K562 (cell line): ENCODE measurements at regions not wholly inside any gene's neighbourhood (a gene's known extent, or its start where the extent isn't known, plus 50 kb on each side); places are given as distances from the start of the nearest gene placed in this dataset.

Experiments
- ATAC-seq: fragments of 200-7000 bp; cut with Tn5 transposase; 3 replicates; pipeline ENCODE4 v1.9.1; 2020; ENCODE audit warnings: moderate library complexity
- BruUV-seq: library from RNA; stranded (reverse); fragments of 400-500 nt; replicated peaks from 2 replicates; lab custom pipeline; 2021; lab: Mats Ljungman, UMichigan
- CTCF ChIA-PET: fragments of 300-600 bp; formaldehyde crosslinking; extraction: SDS; loops from one replicate; lab custom pipeline; 2021; ENCODE audit warnings: low intra/inter-chr PET ratio; lab: Yijun Ruan, JAX
- POLR2A ChIA-PET: fragments of 300-600, 350-650 bp; sonication (Branson Sonifier 250); formaldehyde crosslinking; extraction: SDS; loops from one replicate; lab custom pipeline; 2021; ENCODE audit warnings: antibody characterized with exemption, inconsistent platforms; lab: Yijun Ruan, JAX
- DNase-seq, 4 experiments: peaks; one replicate each; pipeline versions ENCODE4 v3.0.0 to v3.0.0-alpha.2; 2011 to 2018; ENCODE audit warnings: low spot score in 3 of 4, mixed read lengths in 3 of 4; ENCODE audit errors: extremely low read depth in 1 of 4
- FAIRE-seq: peaks from 2 replicates; lab custom pipeline; 2011; peaks lifted over from hg19 to GRCh38; lab: Jason Lieb, UNC
- H2AFZ ChIP-seq: 2 replicates; pipeline ENCODE4 v1.6.0; 2011; ENCODE audit warnings: low read depth, low read length, control low read depth, inconsistent platforms
- H3K27ac ChIP-seq: fragments of 200-600 bp; 3 replicates; pipeline ENCODE4 v1.8.0; 2011; ENCODE audit warnings: low read depth, mild to moderate bottlenecking, control low read depth, inconsistent platforms, low read length, moderate library complexity, mixed read lengths; ENCODE audit errors: extremely low read depth
- H3K27me3 ChIP-seq, 2 experiments: fragments of 300-600 bp in 1 of 2; 2 replicates in 1 of 2; 3 replicates in 1 of 2; pipeline versions ENCODE4 v1.6.0 to v1.8.0; 2011; ENCODE audit warnings: inconsistent platforms in 2 of 2, low read length in 2 of 2, mild to moderate bottlenecking in 1 of 2, mixed read lengths in 1 of 2, moderate library complexity in 1 of 2; ENCODE audit not compliant: control insufficient read depth in 2 of 2, insufficient read depth in 2 of 2
- H3K36me3 ChIP-seq: fragments of 300-600 bp; 3 replicates; pipeline ENCODE4 v1.8.0; 2011; ENCODE audit warnings: mild to moderate bottlenecking, low read length, inconsistent platforms; ENCODE audit not compliant: control insufficient read depth, insufficient read depth
- H3K4me1 ChIP-seq, 2 experiments: fragments of 200-600 bp in 1 of 2; replicated peaks in 1 of 2; 2 replicates in 1 of 2; 3 replicates in 1 of 2; pipeline versions ENCODE4 v1.5.1 to v1.8.0; 2011; ENCODE audit warnings: inconsistent platforms in 2 of 2, low read length in 2 of 2, mild to moderate bottlenecking in 1 of 2, mixed read lengths in 1 of 2, moderate library complexity in 1 of 2; ENCODE audit not compliant: control insufficient read depth in 2 of 2, insufficient read depth in 2 of 2
- H3K4me2 ChIP-seq: 2 replicates; pipeline ENCODE4 v1.6.1; 2011; ENCODE audit warnings: low read length, control low read depth, inconsistent platforms, mixed read lengths; ENCODE audit not compliant: insufficient read depth
- H3K4me3 ChIP-seq: fragments of 200-600 bp; sonication (generic), shearing (Covaris generic); 2 replicates; pipeline ENCODE4 v1.5.1; 2016; ENCODE audit warnings: control low read depth, inconsistent platforms
- H3K79me2 ChIP-seq: fragments of 200-600 bp; 3 replicates; pipeline ENCODE4 v1.8.0; 2011; ENCODE audit warnings: low read length, inconsistent platforms; ENCODE audit not compliant: control insufficient read depth, insufficient read depth
- H3K9ac ChIP-seq, 2 experiments: 2 replicates each; pipeline versions ENCODE4 v1.6.0 to v1.6.1; 2011; ENCODE audit warnings: low read depth in 2 of 2, low read length in 2 of 2, control low read depth in 1 of 2, inconsistent platforms in 1 of 2, mild to moderate bottlenecking in 1 of 2, mixed read lengths in 1 of 2; ENCODE audit not compliant: insufficient read depth in 1 of 2
- H3K9me1 ChIP-seq: one replicate; pipeline ENCODE4 v1.6.0; 2011; ENCODE audit warnings: inconsistent platforms, mild to moderate bottlenecking, low read length, moderate library complexity; ENCODE audit not compliant: control insufficient read depth, insufficient read depth
- H3K9me3 ChIP-seq: replicated peaks from 2 replicates; pipeline ENCODE4 v1.5.1; 2011; ENCODE audit warnings: low read depth, low read length, inconsistent platforms; ENCODE audit not compliant: control insufficient read depth, insufficient read depth
- H4K20me1 ChIP-seq: replicated peaks from 2 replicates; pipeline ENCODE4 v1.6.1; 2011; ENCODE audit warnings: low read length, inconsistent platforms, mixed read lengths; ENCODE audit not compliant: control insufficient read depth, insufficient read depth
- CHD4 ChIP-seq: fragments of 200-600 bp; sonication (generic); IDR thresholded peaks from 3 replicates; pipeline ENCODE4 v1.6.1; 2012; ENCODE audit warnings: low read depth, mild to moderate bottlenecking, mixed read lengths, low read length, inconsistent platforms; ENCODE audit not compliant: insufficient read depth, insufficient replicate concordance, poor library complexity, severe bottlenecking
- HSF4 ChIP-seq: fragments of 250-450 bp; sonication (Bioruptor Pico); IDR thresholded peaks from 2 replicates; pipeline ENCODE4 v2.1.2; 2022; ENCODE audit warnings: mild to moderate bottlenecking, moderate library complexity, borderline replicate concordance
- MTF1 ChIP-seq: fragments of 250-450 bp; sonication (Bioruptor Pico); IDR thresholded peaks from 2 replicates; pipeline ENCODE4 v1.9.0; 2021; ENCODE audit warnings: moderate library complexity, mild to moderate bottlenecking, inconsistent platforms, borderline replicate concordance
- NONO ChIP-seq, 2 experiments: fragments of 200-400 bp in 1 of 2; fragments of 450-650 bp in 1 of 2; formaldehyde crosslinking in 1 of 2; IDR thresholded peaks; 2 replicates each; pipeline ENCODE4 v1.6.1; 2017; ENCODE audit warnings: low read depth in 2 of 2, mild to moderate bottlenecking in 2 of 2, moderate library complexity in 2 of 2, low read length in 1 of 2
- SMC3 ChIP-seq: conservative IDR thresholded peaks from 2 replicates; pipeline ENCODE4 v1.6.1; 2011; ENCODE audit warnings: low read depth, low read length, improper control_type of control experiment; ENCODE audit not compliant: insufficient read depth
- ZNF668 ChIP-seq: fragments of 250-450 bp; sonication (Bioruptor Pico); IDR thresholded peaks from 2 replicates; pipeline ENCODE4 v1.8.0; 2022; ENCODE audit warnings: mild to moderate bottlenecking, inconsistent platforms
- whole genome bisulfite sequencing: fragments of 100-300 bp; shearing (Covaris generic); methylation state at CpG from one replicate; pipeline ENCODE4 v1.1.6; 2016; ENCODE audit warnings: low coverage, mixed read lengths; ENCODE audit not compliant: insufficient coverage; ENCODE audit errors: missing lambda C conversion rate; 5-methylcytosine and 5-hydroxymethylcytosine counted together
- in situ Hi-C: fragments of 300-500 bp; cut with MboI; formaldehyde crosslinking; loops from 4 replicates; pipeline ENCODE4 v1.15.0; 2018; ENCODE audit warnings: inconsistent platforms, mixed read lengths
- intact Hi-C: fragments of 100-400 bp; cut with micrococcal nuclease; formaldehyde crosslinking; loops from 2 replicates; pipeline ENCODE4 v1.14.2; 2022
- TF ChIP-seq, protein P1 (sequence below): sonication (generic); formaldehyde crosslinking; IDR thresholded peaks from 2 replicates; pipeline ENCODE4 v1.8.0; 2022; ENCODE audit warnings: missing genetic modification reagents, mild to moderate bottlenecking, borderline replicate concordance
- TF ChIP-seq, protein P2 (sequence below): fragments of 250-450 bp; sonication (Bioruptor Pico); IDR thresholded peaks from 2 replicates; pipeline ENCODE4 v1.5.0; 2021; ENCODE audit warnings: mild to moderate bottlenecking, borderline replicate concordance
- TF ChIP-seq, protein P3 (sequence below): fragments of 200-400 bp; formaldehyde crosslinking; IDR thresholded peaks from 2 replicates; pipeline ENCODE4 v1.6.1; 2017; ENCODE audit warnings: mild to moderate bottlenecking, low read depth, low read length, moderate library complexity

DNA sequence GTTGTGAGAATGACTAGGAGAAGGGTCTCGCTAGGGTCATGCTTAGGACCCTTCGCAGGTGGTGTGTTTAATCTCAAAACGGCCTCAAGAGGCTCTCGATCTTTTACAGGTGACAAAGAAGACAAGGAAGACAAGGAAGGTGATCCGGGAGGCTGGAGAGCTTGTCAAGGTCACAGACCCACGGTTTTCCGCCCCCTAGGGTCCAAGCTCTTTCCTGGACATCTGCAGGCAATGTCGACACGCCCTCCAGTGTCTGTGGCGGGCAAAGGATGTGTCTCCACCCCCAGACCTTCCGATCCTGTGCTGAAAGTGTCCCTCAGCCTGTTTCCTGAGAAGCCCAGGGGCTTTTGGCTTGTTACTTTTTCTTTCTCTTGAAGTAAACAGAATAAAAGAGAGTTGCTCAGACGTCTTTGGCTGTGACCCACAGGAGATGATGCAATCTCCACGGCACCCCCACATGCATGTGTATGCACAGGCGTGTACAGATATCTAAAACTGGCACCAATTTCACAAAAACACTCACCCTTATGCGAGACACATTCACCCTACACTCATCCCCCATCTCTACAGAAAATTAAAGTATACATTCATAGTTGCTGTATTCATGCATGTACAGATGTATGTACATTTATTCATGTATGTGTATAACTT is 108.8 kb downstream of the KLF13 start (continued):
- TF ChIP-seq, protein P1, sequence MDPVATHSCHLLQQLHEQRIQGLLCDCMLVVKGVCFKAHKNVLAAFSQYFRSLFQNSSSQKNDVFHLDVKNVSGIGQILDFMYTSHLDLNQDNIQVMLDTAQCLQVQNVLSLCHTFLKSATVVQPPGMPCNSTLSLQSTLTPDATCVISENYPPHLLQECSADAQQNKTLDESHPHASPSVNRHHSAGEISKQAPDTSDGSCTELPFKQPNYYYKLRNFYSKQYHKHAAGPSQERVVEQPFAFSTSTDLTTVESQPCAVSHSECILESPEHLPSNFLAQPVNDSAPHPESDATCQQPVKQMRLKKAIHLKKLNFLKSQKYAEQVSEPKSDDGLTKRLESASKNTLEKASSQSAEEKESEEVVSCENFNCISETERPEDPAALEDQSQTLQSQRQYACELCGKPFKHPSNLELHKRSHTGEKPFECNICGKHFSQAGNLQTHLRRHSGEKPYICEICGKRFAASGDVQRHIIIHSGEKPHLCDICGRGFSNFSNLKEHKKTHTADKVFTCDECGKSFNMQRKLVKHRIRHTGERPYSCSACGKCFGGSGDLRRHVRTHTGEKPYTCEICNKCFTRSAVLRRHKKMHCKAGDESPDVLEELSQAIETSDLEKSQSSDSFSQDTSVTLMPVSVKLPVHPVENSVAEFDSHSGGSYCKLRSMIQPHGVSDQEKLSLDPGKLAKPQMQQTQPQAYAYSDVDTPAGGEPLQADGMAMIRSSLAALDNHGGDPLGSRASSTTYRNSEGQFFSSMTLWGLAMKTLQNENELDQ (CRISPR knock-in tag), result no peak
- TF ChIP-seq, all 486 proteins: peak for 47

DNA sequence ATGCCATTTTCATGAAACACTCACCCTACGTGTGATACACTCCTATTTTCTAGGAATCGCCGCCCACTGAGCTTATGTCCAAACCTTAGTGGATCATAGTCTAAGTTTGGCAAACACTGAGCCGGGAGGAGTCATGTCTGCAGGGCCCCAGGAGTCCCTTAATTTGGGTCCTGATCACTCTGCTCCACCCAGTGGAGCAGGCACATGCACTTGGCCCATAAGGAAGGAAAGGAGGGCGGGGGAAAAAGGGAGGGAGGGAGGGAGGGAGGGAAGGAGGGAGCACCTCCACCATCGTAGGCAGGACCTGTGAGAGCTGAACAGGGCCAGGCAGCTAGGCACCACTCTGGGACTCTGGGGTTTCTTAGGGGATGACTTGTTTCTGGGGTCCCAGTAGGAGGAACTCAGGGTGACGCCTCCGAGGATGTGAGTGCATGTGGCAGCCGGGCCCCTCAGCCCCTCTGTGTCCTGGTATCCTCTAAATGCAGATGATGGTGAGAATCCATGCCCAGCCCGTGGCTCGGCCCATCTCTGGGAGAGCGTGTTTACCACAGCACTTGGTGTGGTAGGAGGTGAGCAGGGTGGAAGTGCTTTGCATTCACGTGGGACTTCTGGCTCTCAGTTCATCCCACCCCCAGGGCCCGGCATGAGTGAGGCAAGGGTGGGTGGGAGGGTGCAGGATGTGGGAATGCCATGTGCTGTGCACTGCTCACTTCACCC is 109.4 kb downstream of the KLF13 start:
- Histone ChIP-seq H3K9me1 (no peaks in the 10 kb centered on the region), H3K4me3 (no peak overlapping the region), H3K9me3 (no peaks in the 10 kb centered on the region), H3K4me2 (peak overlapping the region; percentile 37; the same call in 1 of the 2 replicates), H3K9ac (no peak overlapping the region), H3K36me3 (no peaks in the 10 kb centered on the region), H3K4me1 (peaks cover 5 to 16% of the 10 kb centered on the region in 2 experiments; a peak in 4 of 5 replicates), H3K27me3 (peaks cover 8 to 33% of the 10 kb centered on the region in 2 experiments; a peak in 4 of 5 replicates), H3K27ac (no peak overlapping the region), H3K79me2 (no peaks in the 10 kb centered on the region), H2AFZ (peak overlapping the region; percentile 69; the same call in 1 of the 2 replicates), H4K20me1 (no peaks in the 10 kb centered on the region)
- WGBS, result 17% methylated on average over 12 of the region's 14 CpGs
- intact Hi-C loops, result loop anchor here (1.0 to 10.0 kb wide), 4 partner anchors 51 to 539 kb away; no protein-coding TSS in a partner anchor
- ChIA-PET CTCF (interaction anchor here (1.3 to 2.0 kb wide), 3 partner anchors 70 to 235 kb away, joined by 3 to 11 read pairs (median 10); no protein-coding TSS in a partner anchor), POLR2A (interaction anchor here (1.0 kb wide), 1 partner anchor 18 kb away, joined by 3 read pairs; no protein-coding TSS in a partner anchor)
- no TSS peak for BruUV-seq
- DNase-seq (peak in 3 of 4 experiments; percentile 10 to 15 (median 13)), ATAC-seq (peak; percentile 39), FAIRE-seq (no peak)
- in situ Hi-C loops, result loop anchor here (5.0 kb wide), 2 partner anchors 51 to 239 kb away; no protein-coding TSS in a partner anchor
- TF ChIP-seq HSF4 (no peak), NONO (IDR thresholded peaks at IDR 0.05; ENCODE audit: low read depth in 2 of 2, low read length in 1 of 2) (no peak), MTF1 (no peak), SMC3 (no peak), ZNF668 (CRISPR knock-in tag) (no peak), CHD4 (no peak)
- TF ChIP-seq, protein P2, sequence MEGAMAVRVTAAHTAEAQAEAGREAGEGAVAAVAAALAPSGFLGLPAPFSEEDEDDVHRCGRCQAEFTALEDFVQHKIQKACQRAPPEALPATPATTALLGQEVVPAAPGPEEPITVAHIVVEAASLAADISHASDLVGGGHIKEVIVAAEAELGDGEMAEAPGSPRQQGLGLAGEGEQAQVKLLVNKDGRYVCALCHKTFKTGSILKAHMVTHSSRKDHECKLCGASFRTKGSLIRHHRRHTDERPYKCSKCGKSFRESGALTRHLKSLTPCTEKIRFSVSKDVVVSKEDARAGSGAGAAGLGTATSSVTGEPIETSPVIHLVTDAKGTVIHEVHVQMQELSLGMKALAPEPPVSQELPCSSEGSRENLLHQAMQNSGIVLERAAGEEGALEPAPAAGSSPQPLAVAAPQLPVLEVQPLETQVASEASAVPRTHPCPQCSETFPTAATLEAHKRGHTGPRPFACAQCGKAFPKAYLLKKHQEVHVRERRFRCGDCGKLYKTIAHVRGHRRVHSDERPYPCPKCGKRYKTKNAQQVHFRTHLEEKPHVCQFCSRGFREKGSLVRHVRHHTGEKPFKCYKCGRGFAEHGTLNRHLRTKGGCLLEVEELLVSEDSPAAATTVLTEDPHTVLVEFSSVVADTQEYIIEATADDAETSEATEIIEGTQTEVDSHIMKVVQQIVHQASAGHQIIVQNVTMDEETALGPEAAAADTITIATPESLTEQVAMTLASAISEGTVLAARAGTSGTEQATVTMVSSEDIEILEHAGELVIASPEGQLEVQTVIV (CRISPR knock-in tag), result no peak
- TF ChIP-seq, protein P3, sequence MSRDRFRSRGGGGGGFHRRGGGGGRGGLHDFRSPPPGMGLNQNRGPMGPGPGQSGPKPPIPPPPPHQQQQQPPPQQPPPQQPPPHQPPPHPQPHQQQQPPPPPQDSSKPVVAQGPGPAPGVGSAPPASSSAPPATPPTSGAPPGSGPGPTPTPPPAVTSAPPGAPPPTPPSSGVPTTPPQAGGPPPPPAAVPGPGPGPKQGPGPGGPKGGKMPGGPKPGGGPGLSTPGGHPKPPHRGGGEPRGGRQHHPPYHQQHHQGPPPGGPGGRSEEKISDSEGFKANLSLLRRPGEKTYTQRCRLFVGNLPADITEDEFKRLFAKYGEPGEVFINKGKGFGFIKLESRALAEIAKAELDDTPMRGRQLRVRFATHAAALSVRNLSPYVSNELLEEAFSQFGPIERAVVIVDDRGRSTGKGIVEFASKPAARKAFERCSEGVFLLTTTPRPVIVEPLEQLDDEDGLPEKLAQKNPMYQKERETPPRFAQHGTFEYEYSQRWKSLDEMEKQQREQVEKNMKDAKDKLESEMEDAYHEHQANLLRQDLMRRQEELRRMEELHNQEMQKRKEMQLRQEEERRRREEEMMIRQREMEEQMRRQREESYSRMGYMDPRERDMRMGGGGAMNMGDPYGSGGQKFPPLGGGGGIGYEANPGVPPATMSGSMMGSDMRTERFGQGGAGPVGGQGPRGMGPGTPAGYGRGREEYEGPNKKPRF, result no peak
